ENCODE measurements at regions not wholly inside any gene's neighbourhood (a gene's known extent, or its start where the extent isn't known, plus 50 kb on each side); places are given as distances from the start of the nearest gene placed in this dataset.

DNA sequence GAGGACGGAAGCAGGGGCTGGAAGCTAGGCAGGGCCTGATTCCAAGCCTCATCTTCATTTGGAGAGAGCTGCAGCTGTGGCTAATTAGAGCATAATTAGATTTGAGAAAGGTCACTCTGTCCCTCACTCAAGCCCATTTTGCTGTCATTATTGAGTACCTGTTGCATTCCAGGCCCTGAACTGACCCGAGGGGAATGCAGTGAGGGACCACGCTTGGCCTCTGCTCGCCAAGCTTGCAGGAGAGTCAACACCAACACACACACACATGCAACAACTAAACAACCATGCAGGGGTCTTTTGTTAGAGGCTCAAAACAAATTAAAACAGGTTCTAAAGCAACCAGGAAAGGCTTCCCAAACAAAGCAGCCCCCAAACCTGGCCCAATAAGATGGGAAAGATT lies 52.7 kb upstream of the MAMLD1 start:
- DNase-seq: no peak

DNA sequence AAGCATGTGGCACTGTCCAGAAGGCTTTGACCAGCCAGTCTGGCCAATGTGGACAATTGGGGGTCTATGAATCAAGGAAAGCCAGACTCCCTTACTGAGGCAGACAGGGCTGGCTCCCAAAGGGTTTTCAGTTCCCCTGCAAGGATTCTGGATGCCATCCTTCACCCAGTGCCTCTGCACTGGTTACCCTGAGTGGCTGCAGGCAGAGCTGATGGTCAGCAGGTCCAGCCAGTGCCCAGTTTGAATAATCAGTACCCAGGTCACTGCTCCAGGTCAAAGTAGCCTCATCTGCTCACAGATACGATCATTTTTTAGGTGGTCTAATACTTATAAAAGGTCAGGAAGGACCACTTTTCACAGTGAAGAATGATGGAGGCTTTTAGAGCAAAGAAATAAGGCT lies 52.2 kb upstream of the MAMLD1 start:
- DNase-seq: no peak

DNA sequence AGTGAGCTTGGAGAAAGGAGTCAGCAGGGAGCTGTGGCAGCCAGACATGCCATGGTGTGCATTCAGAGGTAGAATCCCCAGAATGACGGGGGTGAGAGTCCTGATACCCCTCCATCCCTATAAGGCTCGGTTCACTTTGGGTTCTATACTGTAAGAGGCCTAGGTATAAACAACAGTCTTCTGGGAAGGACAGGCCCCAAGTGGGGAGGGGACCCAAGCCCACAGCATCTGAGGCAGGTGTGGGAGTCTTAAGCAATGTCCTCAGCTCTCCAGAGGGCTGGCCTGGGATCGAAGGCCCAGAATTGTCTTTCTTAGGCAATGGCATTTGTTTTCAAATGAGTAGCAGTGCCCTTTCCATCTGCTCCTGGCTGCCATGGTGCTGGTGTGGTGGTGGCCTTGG lies 50.2 kb upstream of the MAMLD1 start:
- no peak for DNase-seq
